ENCODE measurements at regions not wholly inside any gene's neighbourhood (a gene's known extent, or its start where the extent isn't known, plus 50 kb on each side); places are given as distances from the start of the nearest gene placed in this dataset.
"Not testable (repeated sequence)": the region's sequence is repeated elsewhere in the genome, so short reads cannot be mapped to it uniquely, and the experiment has no call there.

- TF ChIP-seq CTCF, POLR2A (IDR thresholded peaks at IDR 0.05): not testable (repeated sequence)
These were observed 222.4 kb downstream of the ERMARD start for GRCh38 chr6:169973588-169974467.
